ENCODE measurements at regions not wholly inside any gene's neighbourhood (a gene's known extent, or its start where the extent isn't known, plus 50 kb on each side); places are given as distances from the start of the nearest gene placed in this dataset.

DNA sequence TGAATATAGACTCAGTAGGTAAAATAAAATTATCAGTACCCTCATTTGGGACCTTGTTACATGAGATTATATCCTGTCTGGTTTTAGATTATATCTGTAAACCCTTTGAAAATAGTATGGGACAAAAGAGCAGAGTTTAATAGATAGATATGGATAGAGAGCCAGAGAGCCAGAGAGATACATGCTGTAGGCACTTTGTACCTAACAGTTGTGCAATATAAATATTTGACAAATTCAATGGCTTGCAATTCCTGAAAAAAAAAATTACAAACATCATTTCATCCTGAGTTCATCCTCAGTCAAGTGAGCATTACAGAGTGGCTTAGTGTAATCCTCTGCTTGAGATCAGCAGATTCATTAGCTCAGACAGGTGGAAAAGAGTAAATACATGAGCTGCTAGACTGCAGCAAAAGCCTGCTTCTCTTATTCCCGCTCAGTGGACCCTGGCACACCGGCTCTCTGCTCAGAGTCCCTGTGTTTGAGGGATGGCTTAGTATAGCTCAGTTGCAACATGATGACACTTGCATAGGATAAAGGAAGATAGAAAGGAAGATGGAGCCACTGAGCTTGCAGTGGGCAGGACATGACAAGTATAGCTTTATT lies 931.6 kb upstream of the GOT2 start:
- Mint-ChIP-seq H3K27me3 (ENCODE audit: low read depth) (no peaks in the 10 kb centered on the region), H3K36me3 (ENCODE audit: low read depth) (no peaks in the 10 kb centered on the region), H3K27ac (no peak overlapping the region), H3K4me3 (no peak overlapping the region), H3K4me1 (no peaks in the 10 kb centered on the region), H3K9me3 (no peaks in the 10 kb centered on the region)
- TF ChIP-seq CTCF (IDR thresholded peaks at IDR 0.05; ENCODE audit: unreplicated experiment in 3 of 3), result no peak

DNA sequence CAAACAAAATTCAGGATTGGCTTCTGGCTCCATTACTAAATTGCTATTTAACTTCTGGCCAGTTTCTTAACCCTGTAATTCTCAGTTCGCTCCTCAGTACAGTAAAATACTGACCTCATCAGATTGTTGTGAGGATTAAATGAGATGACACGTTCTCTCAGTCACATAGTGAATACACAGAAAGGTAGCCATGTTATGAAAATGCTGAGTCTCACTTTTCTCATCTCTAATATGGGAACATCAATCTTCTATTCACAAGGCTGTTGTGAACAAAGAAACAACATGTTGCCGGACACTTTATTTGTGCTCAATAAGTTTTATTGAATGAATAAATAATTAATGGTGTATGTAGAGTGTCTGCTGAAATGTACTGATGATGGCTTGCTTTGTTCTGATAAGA lies 924.5 kb upstream of the GOT2 start:
- Mint-ChIP-seq H3K27me3 (ENCODE audit: low read depth) (no peaks in the 10 kb centered on the region), H3K36me3 (ENCODE audit: low read depth) (no peaks in the 10 kb centered on the region), H3K27ac (no peak overlapping the region), H3K9me3 (peaks cover 2% of the 10 kb centered on the region), H3K4me1 (peaks cover 6% of the 10 kb centered on the region), H3K4me3 (no peak overlapping the region)
- TF ChIP-seq CTCF (IDR thresholded peaks at IDR 0.05; ENCODE audit: unreplicated experiment in 3 of 3), result no peak

DNA sequence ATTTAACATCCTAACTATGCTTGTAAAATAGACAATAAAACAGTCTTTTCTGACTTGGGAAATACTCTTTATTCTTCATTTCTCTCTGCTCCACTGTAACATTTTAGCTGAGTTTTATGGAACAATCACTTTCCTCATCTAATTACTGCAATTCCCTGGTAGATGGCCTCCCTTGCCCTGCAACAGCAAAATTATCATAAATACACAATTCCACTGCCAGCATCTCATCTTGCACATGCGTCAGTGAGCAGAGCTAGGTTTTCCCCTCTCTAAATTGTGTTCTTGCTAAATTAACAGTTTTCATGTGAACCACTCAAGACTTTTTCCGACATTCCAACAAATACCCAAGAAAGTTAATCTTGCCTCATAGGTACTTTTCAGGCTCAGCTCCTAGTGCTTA lies 920.9 kb upstream of the GOT2 start:
- H3K9me3 Mint-ChIP-seq, result peaks cover 10% of the 10 kb centered on the region
- H3K4me1 Mint-ChIP-seq, result peaks cover 6% of the 10 kb centered on the region
- H3K4me3 Mint-ChIP-seq, result no peak overlapping the region
- no peak overlapping the region for H3K27ac Mint-ChIP-seq
- no peaks in the 10 kb centered on the region for H3K36me3 Mint-ChIP-seq (ENCODE audit: low read depth)
- no peak for TF ChIP-seq CTCF (IDR thresholded peaks at IDR 0.05; ENCODE audit: unreplicated experiment in 3 of 3)
- no peaks in the 10 kb centered on the region for H3K27me3 Mint-ChIP-seq (ENCODE audit: low read depth)

DNA sequence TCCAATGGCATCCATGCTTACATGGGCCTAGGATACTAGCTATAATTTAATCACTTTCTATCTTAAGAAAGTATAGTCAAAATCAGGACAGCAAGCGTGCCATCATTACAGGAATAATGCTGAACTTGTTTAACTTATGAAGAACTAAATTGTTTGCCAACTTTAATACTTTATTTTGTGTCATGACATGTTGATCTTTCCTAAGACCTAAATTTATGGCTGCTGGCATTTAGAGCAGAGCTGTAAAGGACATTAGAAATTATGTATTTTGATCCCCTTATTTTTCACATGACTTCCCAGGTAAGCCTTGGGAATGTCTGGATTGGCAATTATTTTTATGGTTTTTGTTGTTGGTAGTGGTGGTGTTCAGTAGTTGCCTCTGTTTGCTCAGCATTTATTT lies 920.3 kb upstream of the GOT2 start:
- H3K9me3 Mint-ChIP-seq, result peaks cover 13% of the 10 kb centered on the region
- H3K27ac Mint-ChIP-seq, result no peak overlapping the region
- no peak overlapping the region for H3K4me3 Mint-ChIP-seq
- peaks cover 6% of the 10 kb centered on the region for H3K4me1 Mint-ChIP-seq
- TF ChIP-seq CTCF (IDR thresholded peaks at IDR 0.05; ENCODE audit: unreplicated experiment in 3 of 3), result no peak
- no peaks in the 10 kb centered on the region for H3K27me3 Mint-ChIP-seq (ENCODE audit: low read depth)
- no peaks in the 10 kb centered on the region for H3K36me3 Mint-ChIP-seq (ENCODE audit: low read depth)

DNA sequence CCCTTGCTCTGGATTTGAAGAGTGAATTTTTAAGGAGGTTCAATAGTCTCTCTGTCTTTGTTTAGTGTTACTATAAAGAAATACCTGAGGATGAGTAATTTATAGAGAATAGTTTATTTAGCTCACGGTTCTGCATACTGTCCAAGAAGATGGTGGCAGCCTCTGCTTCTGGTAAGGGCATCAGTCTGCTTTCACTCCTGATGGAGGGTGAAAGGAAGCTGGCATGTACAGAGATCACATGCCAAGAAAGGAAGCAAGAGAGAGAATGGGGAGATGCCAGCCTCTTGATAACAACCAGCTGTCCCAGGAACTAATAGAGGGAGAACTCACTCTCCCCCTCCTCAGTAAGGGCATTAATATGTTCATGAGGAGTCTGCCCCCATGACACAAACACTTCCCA lies 917.5 kb upstream of the GOT2 start:
- H3K27me3 Mint-ChIP-seq (ENCODE audit: low read depth), result no peaks in the 10 kb centered on the region
- H3K9me3 Mint-ChIP-seq, result peaks cover 32% of the 10 kb centered on the region
- H3K36me3 Mint-ChIP-seq (ENCODE audit: low read depth), result peaks cover 3% of the 10 kb centered on the region
- no peak overlapping the region for H3K27ac Mint-ChIP-seq
- no peak for TF ChIP-seq CTCF (IDR thresholded peaks at IDR 0.05; ENCODE audit: unreplicated experiment in 3 of 3)
- H3K4me3 Mint-ChIP-seq, result no peak overlapping the region
- peaks cover 6% of the 10 kb centered on the region for H3K4me1 Mint-ChIP-seq

DNA sequence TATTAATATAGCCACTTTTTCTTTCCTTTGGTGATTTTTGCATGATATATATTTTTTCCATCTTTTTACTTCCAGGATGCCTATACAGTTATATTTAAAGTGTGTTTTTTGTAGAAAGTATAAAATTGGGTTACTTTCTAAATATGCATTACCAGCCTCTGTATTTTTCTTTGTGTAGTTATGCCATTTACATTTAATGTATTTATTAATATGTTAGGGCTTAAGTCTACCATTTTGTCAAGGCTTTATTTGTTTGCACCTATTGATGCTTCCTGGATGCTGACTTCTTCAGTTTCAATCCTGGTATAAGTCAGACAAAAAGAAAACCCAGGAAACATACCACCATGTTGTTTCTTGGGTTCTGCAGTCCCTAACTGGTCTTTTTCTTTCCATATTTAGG lies 911.1 kb upstream of the GOT2 start:
- peaks cover 42% of the 10 kb centered on the region for H3K9me3 Mint-ChIP-seq
- H3K27ac Mint-ChIP-seq, result no peak overlapping the region
- H3K4me1 Mint-ChIP-seq, result no peaks in the 10 kb centered on the region
- TF ChIP-seq CTCF (IDR thresholded peaks at IDR 0.05; ENCODE audit: unreplicated experiment in 3 of 3), result no peak
- peaks cover 3% of the 10 kb centered on the region for H3K36me3 Mint-ChIP-seq (ENCODE audit: low read depth)
- H3K27me3 Mint-ChIP-seq (ENCODE audit: low read depth), result no peaks in the 10 kb centered on the region
- no peak overlapping the region for H3K4me3 Mint-ChIP-seq

All from nephron (organoid).